T-cell (primary cell): ENCODE measurements at regions not wholly inside any gene's neighbourhood (a gene's known extent, or its start where the extent isn't known, plus 50 kb on each side); places are given as distances from the start of the nearest gene placed in this dataset.

ENCODE experiments used
- ATAC-seq, 4 experiments: fragments of 200-7000 bp in 3 of 4; fragments of 150-1000 bp in 1 of 4; cut with Tn5 transposase; replicated peaks in 1 of 4; 1 replicate in 3 of 4; 2 replicates in 1 of 4; pipeline ENCODE4 v1.10.0; 2021; ENCODE audit warnings: moderate library complexity in 3 of 4, mild to moderate bottlenecking in 2 of 4, moderate number of reproducible peaks in 1 of 4
- CTCF ChIA-PET, 2 donors: fragments of 300-600 bp; sonication (Branson Sonifier 250); formaldehyde crosslinking; loops; one replicate each; lab custom pipeline; 2022; ENCODE audit warnings: antibody characterized with exemption in 2 of 2; lab: Charles Lee
- POLR2A ChIA-PET, 2 donors: fragments of 300-600 bp; sonication (Branson Sonifier 250); formaldehyde crosslinking; loops; one replicate each; lab custom pipeline; 2022; ENCODE audit warnings: antibody characterized with exemption in 2 of 2; lab: Charles Lee
- DNase-seq, 35 experiments: peaks; one replicate each; pipeline versions ENCODE4 v3.0.0 to v3.0.0-alpha.2; 2013 to 2023
- H3K27ac ChIP-seq: one replicate; pipeline ENCODE4 v1.5.1; 2013; ENCODE audit warnings: low read length
- H3K27me3 ChIP-seq, 2 experiments: replicated peaks in 1 of 2; 1 replicate in 1 of 2; 2 replicates in 1 of 2; pipeline versions ENCODE4 v1.6.1 to v1.7.0; 2013; ENCODE audit warnings: low read length in 1 of 2, mixed read lengths in 1 of 2; ENCODE audit not compliant: control insufficient read depth in 2 of 2, insufficient read depth in 2 of 2; ENCODE audit errors: extremely low read depth in 1 of 2
- H3K36me3 ChIP-seq, 2 donors: 1 replicate in 1 of 2; 2 replicates in 1 of 2; pipeline versions ENCODE4 v1.6.1 to v1.7.0; 2013; ENCODE audit warnings: low read length in 1 of 2; ENCODE audit not compliant: control insufficient read depth in 2 of 2, insufficient read depth in 1 of 2; ENCODE audit errors: extremely low read depth in 1 of 2
- H3K4me1 ChIP-seq, 2 experiments: 1 replicate in 1 of 2; 2 replicates in 1 of 2; pipeline versions ENCODE4 v1.6.1 to v1.7.0; 2013; ENCODE audit warnings: low read length in 2 of 2, mixed read lengths in 1 of 2; ENCODE audit not compliant: insufficient read depth in 2 of 2, control insufficient read depth in 1 of 2; ENCODE audit errors: extremely low read depth in 1 of 2
- H3K4me3 ChIP-seq, 2 donors: 1 replicate in 1 of 2; 2 replicates in 1 of 2; pipeline versions ENCODE4 v1.5.1 to v1.7.0; 2013; ENCODE audit warnings: mild to moderate bottlenecking in 2 of 2, low read length in 1 of 2, moderate library complexity in 1 of 2; ENCODE audit not compliant: control insufficient read depth in 1 of 2; ENCODE audit errors: extremely low read depth in 1 of 2
- H3K9me3 ChIP-seq: 2 replicates; pipeline ENCODE4 v1.7.0; 2013
- H3K27ac Mint-ChIP-seq, 2 donors: one replicate each; pipeline ENCODE4 v1.8.0; 2020 to 2021; ENCODE audit warnings: mild to moderate bottlenecking in 2 of 2, mixed read lengths in 2 of 2
- H3K27me3 Mint-ChIP-seq, 2 donors: one replicate each; pipeline ENCODE4 v1.8.0; 2021 to 2022; ENCODE audit warnings: mixed read lengths in 2 of 2
- H3K36me3 Mint-ChIP-seq: one replicate; pipeline ENCODE4 v1.8.0; 2021; ENCODE audit warnings: mixed read lengths
- H3K4me1 Mint-ChIP-seq, 3 donors: one replicate each; pipeline ENCODE4 v1.8.0; 2020 to 2022; ENCODE audit warnings: mixed read lengths in 3 of 3, mild to moderate bottlenecking in 1 of 3
- H3K4me3 Mint-ChIP-seq, 3 donors: one replicate each; pipeline ENCODE4 v1.8.0; 2020 to 2022; ENCODE audit warnings: mild to moderate bottlenecking in 3 of 3, mixed read lengths in 3 of 3, moderate library complexity in 3 of 3
- H3K9me3 Mint-ChIP-seq, 3 donors: one replicate each; pipeline ENCODE4 v1.8.0; 2020 to 2022; ENCODE audit warnings: mixed read lengths in 3 of 3
- WGBS: methylation state at CpG from one replicate; pipeline ENCODE4 v1.1.5; 2013; ENCODE audit warnings: missing lambda C conversion rate; ENCODE audit not compliant: insufficient coverage; 5-methylcytosine and 5-hydroxymethylcytosine counted together

DNA sequence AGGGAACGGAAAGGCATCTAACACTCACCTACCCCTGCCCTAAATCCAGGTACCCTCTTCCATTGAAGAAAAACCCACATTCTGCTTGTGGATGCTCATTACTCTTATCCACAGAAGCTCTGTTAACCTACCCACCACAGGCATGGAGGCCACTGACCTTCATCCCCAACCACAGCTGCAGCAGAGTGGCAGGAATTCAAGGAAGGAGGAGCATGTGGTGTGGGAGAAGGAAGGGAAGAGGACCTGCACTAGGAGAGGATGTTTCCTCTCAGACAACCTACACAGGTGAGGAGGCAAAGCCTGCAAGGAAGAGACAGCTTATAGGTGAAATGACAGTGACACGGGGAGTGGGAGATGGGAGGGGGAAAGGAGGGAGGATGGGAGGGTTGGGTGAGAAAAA is 192.5 kb upstream of the TSC22D2 start:
- Mint-ChIP-seq H3K27ac (no peak overlapping the region), H3K9me3 (no peaks in the 10 kb centered on the region), H3K4me1 (no peaks in the 10 kb centered on the region), H3K27me3 (peaks cover 13 to 26% of the 10 kb centered on the region in 2 donors), H3K4me3 (no peak overlapping the region), H3K36me3 (no peaks in the 10 kb centered on the region)
- H3K27me3 ChIP-seq = peaks cover 0 to 6% of the 10 kb centered on the region in 2 experiments
- ChIA-PET CTCF (no interaction called here), POLR2A (no interaction called here)
- no peaks in the 10 kb centered on the region for H3K4me1 ChIP-seq
- H3K4me3 ChIP-seq = no peak overlapping the region
- WGBS = no CpG with 5 or more reads among the region's 2 CpGs
- DNase-seq (no peak), ATAC-seq (no peak)
- no peaks in the 10 kb centered on the region for H3K36me3 ChIP-seq
- no peak overlapping the region for H3K27ac ChIP-seq
- H3K9me3 ChIP-seq = no peaks in the 10 kb centered on the region

DNA sequence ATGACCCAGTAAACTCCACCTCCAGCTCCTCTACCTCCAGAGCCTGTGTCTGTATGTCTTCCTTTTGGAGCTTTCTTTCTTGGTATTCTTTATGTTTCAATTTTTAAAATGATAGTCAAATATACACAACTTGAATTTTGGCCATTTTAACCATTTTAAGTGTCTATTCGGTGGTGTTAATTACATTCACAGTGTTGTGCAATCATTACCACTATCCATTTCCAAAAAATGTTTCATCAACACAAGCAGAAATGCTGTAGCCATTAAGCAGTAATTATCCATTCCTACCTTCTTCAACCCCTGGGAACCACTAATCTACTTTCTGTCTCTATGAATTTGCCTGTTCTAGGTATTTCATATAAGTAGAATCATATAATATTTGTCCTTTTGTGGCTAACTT is 194.5 kb upstream of the TSC22D2 start:
- ChIA-PET CTCF (no interaction called here), POLR2A (no interaction called here)
- H3K4me1 ChIP-seq = no peaks in the 10 kb centered on the region
- no peak overlapping the region for H3K4me3 ChIP-seq
- H3K36me3 ChIP-seq = no peaks in the 10 kb centered on the region
- no peaks in the 10 kb centered on the region for H3K4me1 Mint-ChIP-seq
- H3K27ac Mint-ChIP-seq = no peak overlapping the region
- peaks cover 0 to 3% of the 10 kb centered on the region in 2 experiments for H3K27me3 ChIP-seq
- H3K9me3 ChIP-seq = no peaks in the 10 kb centered on the region
- H3K27me3 Mint-ChIP-seq = peaks cover 6 to 36% of the 10 kb centered on the region in 2 donors
- ATAC-seq (no peak), DNase-seq (no peak)
- WGBS = no CpG with 5 or more reads among the region's 1 CpG
- H3K27ac ChIP-seq = no peak overlapping the region
- H3K9me3 Mint-ChIP-seq = no peaks in the 10 kb centered on the region
- H3K36me3 Mint-ChIP-seq = no peaks in the 10 kb centered on the region
- H3K4me3 Mint-ChIP-seq = no peak overlapping the region

DNA sequence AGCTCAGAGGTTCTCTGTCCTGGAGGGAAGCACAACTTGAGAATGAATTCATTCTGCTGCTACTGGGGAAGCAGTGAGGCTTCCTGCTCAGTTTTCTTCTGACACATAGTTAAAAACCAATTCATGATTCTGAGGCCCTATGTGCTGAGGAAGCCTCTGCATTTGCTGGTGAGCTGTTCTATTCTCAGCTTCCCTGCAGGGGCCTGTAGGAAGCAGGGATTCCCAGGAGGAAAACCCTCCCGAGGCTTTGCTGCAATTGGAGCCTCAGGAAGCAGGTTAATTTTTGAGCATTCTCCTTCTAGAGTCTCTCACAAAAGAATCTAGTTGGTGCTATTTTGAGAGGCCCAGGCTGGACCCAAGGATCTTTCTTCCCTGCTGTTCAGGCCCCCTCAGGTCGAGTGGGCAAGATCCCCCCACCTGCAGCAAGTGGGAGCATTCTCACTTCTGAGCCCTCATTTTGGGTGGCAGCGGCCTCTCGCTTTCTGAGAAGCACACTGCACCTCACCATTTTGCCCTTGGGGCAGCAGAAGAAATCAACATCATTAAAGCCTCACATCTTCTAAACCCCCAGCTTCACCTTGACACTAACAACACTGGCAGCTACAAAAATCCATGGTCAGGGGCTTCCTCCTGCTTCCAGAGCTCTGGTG is 197.5 kb upstream of the TSC22D2 start:
- Mint-ChIP-seq H3K36me3 (no peaks in the 10 kb centered on the region), H3K4me3 (no peak overlapping the region), H3K4me1 (no peaks in the 10 kb centered on the region), H3K27ac (no peak overlapping the region), H3K27me3 (peaks cover 18 to 36% of the 10 kb centered on the region in 2 donors), H3K9me3 (no peaks in the 10 kb centered on the region)
- no peaks in the 10 kb centered on the region for H3K36me3 ChIP-seq
- H3K27me3 ChIP-seq = no peaks in the 10 kb centered on the region
- no peak overlapping the region for H3K4me3 ChIP-seq
- 77% methylated on average over 4 of the region's 4 CpGs for WGBS
- no peaks in the 10 kb centered on the region for H3K9me3 ChIP-seq
- POLR2A ChIA-PET = no interaction called here
- no peaks in the 10 kb centered on the region for H3K4me1 ChIP-seq
- DNase-seq = no peak
- no peak overlapping the region for H3K27ac ChIP-seq
- no peak for ATAC-seq
- CTCF ChIA-PET = no interaction called here

GRCh38 chr3:150203273-150203672 is 204.8 kb upstream of the TSC22D2 start:
- DNase-seq (no peak), ATAC-seq (no peak)
- peaks cover 0 to 2% of the 10 kb centered on the region in 2 experiments for H3K27me3 ChIP-seq
- H3K9me3 ChIP-seq = no peaks in the 10 kb centered on the region
- Mint-ChIP-seq H3K4me1 (no peaks in the 10 kb centered on the region), H3K9me3 (no peaks in the 10 kb centered on the region), H3K27ac (no peak overlapping the region), H3K4me3 (no peak overlapping the region), H3K36me3 (no peaks in the 10 kb centered on the region), H3K27me3 (peaks cover 24 to 27% of the 10 kb centered on the region in 2 donors)
- H3K4me3 ChIP-seq = no peak overlapping the region
- POLR2A ChIA-PET = interaction anchor here in 1 of 2 donors (0.7 kb wide), 1 partner anchor 73 kb away, joined by 4 read pairs; no protein-coding TSS in a partner anchor
- CTCF ChIA-PET = no interaction called here
- no CpG with 5 or more reads among the region's 5 CpGs for WGBS
- no peak overlapping the region for H3K27ac ChIP-seq
- H3K4me1 ChIP-seq = no peaks in the 10 kb centered on the region
- H3K36me3 ChIP-seq = no peaks in the 10 kb centered on the region

GRCh38 chr3:150202711-150203110 is 205.4 kb upstream of the TSC22D2 start:
- H3K27me3 ChIP-seq = peaks cover 0 to 2% of the 10 kb centered on the region in 2 experiments
- no peak for DNase-seq
- CTCF ChIA-PET = no interaction called here
- no peak for ATAC-seq
- Mint-ChIP-seq H3K4me3 (no peak overlapping the region), H3K27ac (no peak overlapping the region), H3K4me1 (no peaks in the 10 kb centered on the region), H3K36me3 (no peaks in the 10 kb centered on the region), H3K27me3 (peaks cover 20 to 30% of the 10 kb centered on the region in 2 donors), H3K9me3 (no peaks in the 10 kb centered on the region)
- H3K9me3 ChIP-seq = no peaks in the 10 kb centered on the region
- no CpG with 5 or more reads among the region's 1 CpG for WGBS
- POLR2A ChIA-PET = interaction anchor here (0.6 to 0.7 kb wide), 2 partner anchors 73 to 323 kb away, joined by 3 to 4 read pairs; no protein-coding TSS in a partner anchor
- no peaks in the 10 kb centered on the region for H3K4me1 ChIP-seq
- no peak overlapping the region for H3K27ac ChIP-seq
- no peaks in the 10 kb centered on the region for H3K36me3 ChIP-seq
- H3K4me3 ChIP-seq = no peak overlapping the region

GRCh38 chr3:150194957-150195356 is 213.1 kb upstream of the TSC22D2 start:
- ATAC-seq = no peak
- no peaks in the 10 kb centered on the region for H3K4me1 Mint-ChIP-seq
- no peak overlapping the region for H3K4me3 ChIP-seq
- no peaks in the 10 kb centered on the region for H3K36me3 ChIP-seq
- H3K9me3 ChIP-seq = no peaks in the 10 kb centered on the region
- ChIA-PET POLR2A (no interaction called here), CTCF (no interaction called here)
- no peak overlapping the region for H3K4me3 Mint-ChIP-seq
- H3K36me3 Mint-ChIP-seq = no peaks in the 10 kb centered on the region
- peaks cover 29 to 35% of the 10 kb centered on the region in 2 donors for H3K27me3 Mint-ChIP-seq
- H3K4me1 ChIP-seq = no peaks in the 10 kb centered on the region
- DNase-seq = no peak
- no peak overlapping the region for H3K27ac Mint-ChIP-seq
- peaks cover 0 to 1% (median under 1%) of the 10 kb centered on the region in 3 donors for H3K9me3 Mint-ChIP-seq
- H3K27ac ChIP-seq = no peak overlapping the region
- peaks cover 0 to 5% of the 10 kb centered on the region in 2 experiments for H3K27me3 ChIP-seq
